ENCODE measurements at regions not wholly inside any gene's neighbourhood (a gene's known extent, or its start where the extent isn't known, plus 50 kb on each side); places are given as distances from the start of the nearest gene placed in this dataset.

DNA sequence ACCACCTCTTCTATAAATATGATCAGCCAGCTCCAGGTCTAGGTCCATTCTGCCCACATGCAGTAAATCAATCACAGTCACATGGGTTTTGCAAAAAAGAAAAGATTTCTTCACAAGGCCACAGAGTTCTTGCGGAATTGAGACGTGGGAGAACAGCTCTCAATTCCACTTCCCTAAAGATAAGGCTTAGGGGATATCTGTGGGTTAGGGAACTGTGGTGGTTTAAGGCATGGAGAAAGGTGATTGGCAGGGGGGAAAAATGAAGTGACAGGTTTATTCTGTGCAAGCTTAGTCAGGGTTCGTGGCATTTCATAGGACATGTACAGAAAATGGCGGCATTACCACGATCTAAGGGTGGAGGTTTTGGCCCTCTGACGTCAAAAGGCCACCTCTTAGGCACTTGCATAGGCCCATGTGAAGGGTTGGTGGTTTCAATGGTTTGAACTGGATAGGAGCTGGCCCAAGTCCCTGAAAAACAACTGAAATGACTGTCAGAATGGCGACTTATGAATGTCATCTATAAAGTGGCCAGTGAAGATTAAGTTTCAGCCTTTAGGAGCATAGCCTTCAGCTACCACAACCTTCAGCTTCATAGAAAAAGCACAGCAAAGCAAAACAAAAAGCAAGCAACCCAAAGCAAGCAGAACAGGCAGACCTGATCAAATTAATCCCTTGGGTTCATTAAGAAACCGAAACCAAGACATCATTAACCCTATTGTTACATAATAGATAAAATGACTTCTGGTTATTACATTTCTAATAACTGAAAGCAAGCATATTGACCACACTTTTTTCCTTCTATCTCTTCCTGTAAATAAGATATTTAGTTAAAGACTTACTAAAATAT lies 289.8 kb upstream of the SFRP2 start:
- WGBS, 2 donors = 71 to 78% methylated on average over 8 of the region's 8 CpGs

DNA sequence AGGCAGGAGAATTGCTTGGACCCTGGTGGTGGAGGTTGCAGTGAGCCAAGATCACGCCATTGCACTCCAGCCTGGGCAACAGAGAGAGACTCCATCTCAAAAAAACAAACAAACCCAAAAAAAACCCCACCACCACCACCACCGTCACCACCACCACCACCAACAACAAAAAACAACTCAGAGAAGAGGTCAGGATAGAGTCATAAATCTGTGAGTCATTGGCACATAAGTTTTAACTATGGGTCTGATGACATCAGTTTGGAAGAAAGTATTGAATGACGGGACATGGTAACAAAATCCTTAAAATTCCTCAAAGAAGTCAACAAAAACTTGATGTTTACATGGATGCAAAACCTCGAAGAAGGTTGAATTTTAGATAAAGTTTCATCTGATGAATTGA lies 288.0 kb upstream of the SFRP2 start:
- 72 to 91% methylated on average over 4 of the region's 4 CpGs for WGBS, 2 donors
- H3K9me3 ChIP-seq = no peaks in the 10 kb centered on the region
- no peaks in the 10 kb centered on the region for H3K36me3 ChIP-seq (ENCODE audit: low read depth, missing control alignments)
- TF ChIP-seq POLR2A (IDR thresholded peaks at IDR 0.05) = no peak
- TF ChIP-seq, protein P1, sequence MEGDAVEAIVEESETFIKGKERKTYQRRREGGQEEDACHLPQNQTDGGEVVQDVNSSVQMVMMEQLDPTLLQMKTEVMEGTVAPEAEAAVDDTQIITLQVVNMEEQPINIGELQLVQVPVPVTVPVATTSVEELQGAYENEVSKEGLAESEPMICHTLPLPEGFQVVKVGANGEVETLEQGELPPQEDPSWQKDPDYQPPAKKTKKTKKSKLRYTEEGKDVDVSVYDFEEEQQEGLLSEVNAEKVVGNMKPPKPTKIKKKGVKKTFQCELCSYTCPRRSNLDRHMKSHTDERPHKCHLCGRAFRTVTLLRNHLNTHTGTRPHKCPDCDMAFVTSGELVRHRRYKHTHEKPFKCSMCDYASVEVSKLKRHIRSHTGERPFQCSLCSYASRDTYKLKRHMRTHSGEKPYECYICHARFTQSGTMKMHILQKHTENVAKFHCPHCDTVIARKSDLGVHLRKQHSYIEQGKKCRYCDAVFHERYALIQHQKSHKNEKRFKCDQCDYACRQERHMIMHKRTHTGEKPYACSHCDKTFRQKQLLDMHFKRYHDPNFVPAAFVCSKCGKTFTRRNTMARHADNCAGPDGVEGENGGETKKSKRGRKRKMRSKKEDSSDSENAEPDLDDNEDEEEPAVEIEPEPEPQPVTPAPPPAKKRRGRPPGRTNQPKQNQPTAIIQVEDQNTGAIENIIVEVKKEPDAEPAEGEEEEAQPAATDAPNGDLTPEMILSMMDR (IDR thresholded peaks at IDR 0.05) = no peak
- H3K4me3 ChIP-seq = no peak overlapping the region
- intact Hi-C loops (cut with DNase I; ENCODE audit: low total_unique reads) = no loop called here
- H3K4me1 ChIP-seq = no peaks in the 10 kb centered on the region
- H3K27me3 ChIP-seq = no peaks in the 10 kb centered on the region
- no peak for DNase-seq
- H3K27ac ChIP-seq = no peak overlapping the region

More for the DNA sequence above, 289.8 kb upstream of the SFRP2 start:
- DNase-seq = no peak
- H3K9me3 ChIP-seq = no peaks in the 10 kb centered on the region
- no peaks in the 10 kb centered on the region for H3K27me3 ChIP-seq
- no peak overlapping the region for H3K27ac ChIP-seq
- TF ChIP-seq, protein P1 (IDR thresholded peaks at IDR 0.05) = no peak
- no peak for TF ChIP-seq POLR2A (IDR thresholded peaks at IDR 0.05)
- H3K36me3 ChIP-seq (ENCODE audit: low read depth, missing control alignments) = no peaks in the 10 kb centered on the region
- no peaks in the 10 kb centered on the region for H3K4me1 ChIP-seq
- no peak overlapping the region for H3K4me3 ChIP-seq
- intact Hi-C loops (cut with DNase I; ENCODE audit: low total_unique reads) = no loop called here

DNA sequence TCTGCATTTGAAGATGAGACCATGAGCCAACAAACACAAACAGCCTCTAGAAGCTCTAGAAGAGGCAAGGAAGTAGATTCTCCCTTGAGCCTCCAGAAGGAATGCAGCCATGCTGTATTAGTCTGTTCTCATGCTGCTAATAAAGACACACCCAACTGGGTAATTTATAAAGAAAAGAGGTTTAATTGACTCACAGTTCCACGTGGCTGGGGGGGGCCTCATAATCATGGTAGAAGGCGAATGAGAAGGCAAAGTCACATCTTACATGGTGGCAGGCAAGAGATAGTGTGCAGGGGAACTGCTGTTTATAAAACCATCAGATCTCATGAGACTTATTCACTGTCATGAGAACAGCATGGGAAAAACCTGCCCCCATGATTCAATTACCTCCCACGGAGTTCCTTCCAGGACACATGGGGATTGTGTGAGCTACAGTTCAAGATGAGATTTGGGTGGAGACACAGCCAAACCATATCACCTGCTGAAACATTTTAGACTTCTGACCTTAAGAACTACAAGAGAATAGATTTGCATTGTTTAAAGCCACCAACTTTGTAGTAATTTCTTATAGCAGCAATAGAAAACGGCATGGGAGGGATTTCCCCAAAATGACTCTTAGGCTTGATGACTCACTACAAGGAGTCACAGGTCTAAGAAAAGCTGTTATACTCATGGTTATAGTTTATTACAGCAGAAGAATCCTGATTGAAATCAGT lies 284.4 kb upstream of the SFRP2 start:
- intact Hi-C loops (cut with DNase I; ENCODE audit: low total_unique reads) = no loop called here
- Histone ChIP-seq H3K4me1 (no peaks in the 10 kb centered on the region), H3K27me3 (no peaks in the 10 kb centered on the region), H3K27ac (no peak overlapping the region), H3K9me3 (no peaks in the 10 kb centered on the region), H3K4me3 (no peak overlapping the region), H3K36me3 (ENCODE audit: low read depth, missing control alignments) (no peaks in the 10 kb centered on the region)
- DNase-seq = no peak
- WGBS, 2 donors = 79 to 88% methylated on average over 4 of the region's 4 CpGs
- no peak for TF ChIP-seq POLR2A (IDR thresholded peaks at IDR 0.05)

DNA sequence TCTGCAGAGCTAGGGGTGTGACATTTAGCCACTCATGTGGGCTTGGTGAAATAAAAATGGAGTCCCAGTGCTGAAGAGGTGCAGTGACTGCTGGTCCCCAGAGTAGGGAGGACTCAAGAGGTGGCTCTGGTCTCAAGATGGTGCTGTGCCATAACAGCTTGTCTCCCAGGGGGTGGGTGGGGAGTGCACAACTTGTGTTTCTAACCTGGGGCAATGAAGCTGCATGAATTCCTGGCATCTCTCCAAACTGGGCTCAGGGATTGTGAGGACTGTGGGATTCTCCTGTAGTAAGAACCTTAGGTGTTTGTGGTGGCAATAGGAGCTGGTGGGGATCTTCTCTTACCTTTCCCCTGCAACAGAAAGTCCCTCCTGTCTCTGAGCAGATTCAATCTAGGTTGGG lies 278.9 kb upstream of the SFRP2 start:
- no peak for TF ChIP-seq POLR2A (IDR thresholded peaks at IDR 0.05)
- TF ChIP-seq, protein P1 (IDR thresholded peaks at IDR 0.05) = no peak
- intact Hi-C loops (cut with DNase I; ENCODE audit: low total_unique reads) = no loop called here
- Histone ChIP-seq H3K36me3 (ENCODE audit: low read depth, missing control alignments) (no peaks in the 10 kb centered on the region), H3K4me3 (no peak overlapping the region), H3K9me3 (no peaks in the 10 kb centered on the region), H3K27me3 (no peaks in the 10 kb centered on the region), H3K4me1 (no peaks in the 10 kb centered on the region), H3K27ac (no peak overlapping the region)
- no peak for DNase-seq

DNA sequence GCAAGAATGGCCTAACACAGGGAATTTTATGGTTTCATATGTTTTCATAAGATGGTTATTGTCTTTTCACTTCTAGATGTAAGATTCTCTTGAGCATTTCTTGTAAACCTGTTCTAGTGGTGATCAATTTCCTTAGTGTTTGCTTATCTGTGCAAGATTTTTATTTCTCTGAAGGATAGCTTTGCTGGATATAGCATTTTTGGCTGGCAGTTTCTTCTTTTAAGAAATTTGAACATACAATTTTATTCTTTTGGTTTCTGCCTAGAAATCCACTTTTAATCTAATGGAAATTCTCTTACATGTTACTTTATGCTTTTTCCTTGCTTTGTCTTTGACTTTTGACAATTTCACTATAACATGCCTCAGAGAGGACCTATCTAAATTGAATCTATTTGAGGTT lies 276.5 kb upstream of the SFRP2 start:
- no peak for DNase-seq
- Histone ChIP-seq H3K27ac (no peak overlapping the region), H3K9me3 (no peaks in the 10 kb centered on the region), H3K36me3 (ENCODE audit: low read depth, missing control alignments) (no peaks in the 10 kb centered on the region), H3K27me3 (no peaks in the 10 kb centered on the region), H3K4me1 (no peaks in the 10 kb centered on the region), H3K4me3 (no peak overlapping the region)
- TF ChIP-seq, protein P1 (IDR thresholded peaks at IDR 0.05) = no peak
- intact Hi-C loops (cut with DNase I; ENCODE audit: low total_unique reads) = no loop called here

Data from testis (tissue), 2 donors.